ENCODE measurements at regions not wholly inside any gene's neighbourhood (a gene's known extent, or its start where the extent isn't known, plus 50 kb on each side); places are given as distances from the start of the nearest gene placed in this dataset.
"Not testable (repeated sequence)": the region's sequence is repeated elsewhere in the genome, so short reads cannot be mapped to it uniquely, and the experiment has no call there.

DNA sequence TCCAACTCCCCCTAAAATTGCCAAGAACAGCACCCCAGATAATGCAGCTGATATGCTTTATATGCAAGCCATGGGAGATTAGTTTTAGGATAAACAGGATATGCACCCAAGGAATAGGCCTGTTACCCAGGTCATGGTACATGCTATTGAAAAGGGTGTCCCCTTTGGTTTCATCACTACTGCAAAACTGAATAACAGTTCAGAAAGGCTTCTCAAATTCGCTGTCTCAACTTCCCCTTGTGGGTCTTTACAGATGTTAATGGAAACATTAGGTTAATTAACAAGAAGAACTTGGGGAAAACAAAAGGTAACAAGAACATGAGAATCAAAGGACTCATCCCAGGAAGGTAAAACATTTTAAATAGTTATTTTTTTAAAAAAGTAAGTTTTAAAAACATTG is 318.7 kb downstream of the PRR32 start:
- no peaks in the 10 kb centered on the region for H3K27me3 ChIP-seq (ENCODE audit: insufficient read depth in 3 of 3, low read length in 2 of 3)
- TF ChIP-seq, protein P1, sequence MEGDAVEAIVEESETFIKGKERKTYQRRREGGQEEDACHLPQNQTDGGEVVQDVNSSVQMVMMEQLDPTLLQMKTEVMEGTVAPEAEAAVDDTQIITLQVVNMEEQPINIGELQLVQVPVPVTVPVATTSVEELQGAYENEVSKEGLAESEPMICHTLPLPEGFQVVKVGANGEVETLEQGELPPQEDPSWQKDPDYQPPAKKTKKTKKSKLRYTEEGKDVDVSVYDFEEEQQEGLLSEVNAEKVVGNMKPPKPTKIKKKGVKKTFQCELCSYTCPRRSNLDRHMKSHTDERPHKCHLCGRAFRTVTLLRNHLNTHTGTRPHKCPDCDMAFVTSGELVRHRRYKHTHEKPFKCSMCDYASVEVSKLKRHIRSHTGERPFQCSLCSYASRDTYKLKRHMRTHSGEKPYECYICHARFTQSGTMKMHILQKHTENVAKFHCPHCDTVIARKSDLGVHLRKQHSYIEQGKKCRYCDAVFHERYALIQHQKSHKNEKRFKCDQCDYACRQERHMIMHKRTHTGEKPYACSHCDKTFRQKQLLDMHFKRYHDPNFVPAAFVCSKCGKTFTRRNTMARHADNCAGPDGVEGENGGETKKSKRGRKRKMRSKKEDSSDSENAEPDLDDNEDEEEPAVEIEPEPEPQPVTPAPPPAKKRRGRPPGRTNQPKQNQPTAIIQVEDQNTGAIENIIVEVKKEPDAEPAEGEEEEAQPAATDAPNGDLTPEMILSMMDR (IDR thresholded peaks at IDR 0.05) = no peak
- no peak for ATAC-seq
- no peaks in the 10 kb centered on the region for H3K36me3 ChIP-seq (ENCODE audit: insufficient read depth in 1 of 2, low read depth in 1 of 2)
- WGBS, 3 donors = 6 to 25% (median 24%) methylated on average over 1 of the region's 1 CpG
- no peak overlapping the region for H3K27ac ChIP-seq
- no peaks in the 10 kb centered on the region for H3K9me3 ChIP-seq
- no peak for DNase-seq
- H3K4me1 ChIP-seq = no peaks in the 10 kb centered on the region
- H3K4me3 ChIP-seq = no peak overlapping the region
- intact Hi-C loops (cut with DNase I) = no loop called here

DNA sequence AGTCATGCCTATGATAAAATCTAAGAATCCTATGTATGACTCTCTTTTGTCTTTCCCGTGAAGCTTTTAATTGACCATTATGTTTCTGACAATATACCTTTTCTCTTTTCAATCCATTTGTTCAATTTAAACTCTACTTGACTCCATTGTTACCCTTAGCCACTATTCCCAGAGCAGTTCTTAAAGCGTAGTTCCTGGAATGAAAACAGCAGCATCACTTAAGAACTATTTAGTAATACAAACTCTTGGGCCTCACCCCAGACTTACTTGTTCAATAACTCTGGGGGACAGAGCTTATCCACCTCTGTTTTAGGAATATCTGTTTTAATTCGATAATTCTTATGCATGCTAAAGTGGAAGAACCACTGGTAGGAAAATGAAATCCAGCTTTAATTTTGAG is 358.4 kb downstream of the PRR32 start:
- WGBS, 3 donors = 71 to 77% (median 71%) methylated on average over 3 of the region's 3 CpGs
- intact Hi-C loops (cut with DNase I) = no loop called here
- H3K4me1 ChIP-seq = no peaks in the 10 kb centered on the region
- no peak overlapping the region for H3K27ac ChIP-seq
- no peaks in the 10 kb centered on the region for H3K9me3 ChIP-seq
- no peaks in the 10 kb centered on the region for H3K27me3 ChIP-seq (ENCODE audit: insufficient read depth in 3 of 3, low read length in 2 of 3)
- H3K36me3 ChIP-seq (ENCODE audit: insufficient read depth in 1 of 2, low read depth in 1 of 2) = no peaks in the 10 kb centered on the region
- no peak for ATAC-seq
- no peak for DNase-seq
- no peak overlapping the region for H3K4me3 ChIP-seq
- TF ChIP-seq, protein P1 (IDR thresholded peaks at IDR 0.05) = no peak

DNA sequence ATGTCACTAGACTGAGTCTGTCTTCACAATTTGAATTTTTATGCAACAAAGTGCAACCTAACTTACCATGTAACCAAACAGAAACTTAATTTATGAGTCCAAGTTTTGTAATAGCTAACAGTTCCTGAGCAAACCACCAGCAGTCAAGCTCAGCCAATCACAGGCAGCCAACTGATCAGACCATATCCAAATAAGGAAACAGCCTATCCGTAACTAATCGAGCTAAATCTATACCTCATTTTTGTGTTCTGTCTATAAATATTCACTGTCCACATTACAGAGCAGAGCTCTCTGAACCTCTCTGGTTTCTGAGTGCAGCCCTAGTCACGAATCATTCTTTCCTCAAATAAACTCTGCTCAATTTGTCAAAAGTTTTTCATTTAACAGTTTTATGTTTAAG is 367.6 kb downstream of the PRR32 start:
- Histone ChIP-seq H3K4me3 (no peak overlapping the region), H3K27ac (no peak overlapping the region), H3K36me3 (ENCODE audit: insufficient read depth in 1 of 2, low read depth in 1 of 2) (no peaks in the 10 kb centered on the region), H3K9me3 (peaks cover 3% of the 10 kb centered on the region), H3K27me3 (ENCODE audit: insufficient read depth in 3 of 3, low read length in 2 of 3) (no peaks in the 10 kb centered on the region), H3K4me1 (no peaks in the 10 kb centered on the region)
- no peak for ATAC-seq
- TF ChIP-seq, protein P1 (IDR thresholded peaks at IDR 0.05) = no peak
- intact Hi-C loops (cut with DNase I) = no loop called here
- no peak for DNase-seq
- WGBS, 3 donors = 73 to 85% (median 85%) methylated on average over 3 of the region's 3 CpGs

DNA sequence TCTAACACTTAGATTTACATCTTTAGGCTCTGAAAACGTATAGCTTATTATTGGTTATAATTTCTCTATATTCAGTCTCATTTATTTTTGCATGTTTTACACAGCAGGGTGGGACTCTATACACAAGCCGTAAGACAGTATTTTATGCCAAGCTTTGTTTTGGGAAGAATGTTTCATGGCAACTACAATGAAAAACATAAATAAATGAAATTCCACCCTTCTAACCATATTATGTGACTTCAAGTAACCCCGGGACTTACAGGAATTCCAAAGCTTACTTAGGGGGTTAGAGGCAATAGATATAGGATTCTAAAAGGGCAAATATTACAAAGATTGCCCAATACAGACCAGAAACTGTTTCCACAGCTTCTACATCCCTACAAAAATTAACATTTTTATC is 370.9 kb downstream of the PRR32 start:
- H3K27ac ChIP-seq = no peak overlapping the region
- TF ChIP-seq, protein P1 (IDR thresholded peaks at IDR 0.05) = no peak
- H3K4me1 ChIP-seq = no peaks in the 10 kb centered on the region
- H3K9me3 ChIP-seq = peaks cover 3% of the 10 kb centered on the region
- DNase-seq (no peak), ATAC-seq (no peak)
- intact Hi-C loops (cut with DNase I) = no loop called here
- WGBS, 3 donors = 47 to 51% (median 49%) methylated on average over 3 of the region's 3 CpGs
- H3K4me3 ChIP-seq = no peak overlapping the region
- H3K36me3 ChIP-seq (ENCODE audit: insufficient read depth in 1 of 2, low read depth in 1 of 2) = no peaks in the 10 kb centered on the region
- no peaks in the 10 kb centered on the region for H3K27me3 ChIP-seq (ENCODE audit: insufficient read depth in 3 of 3, low read length in 2 of 3)

DNA sequence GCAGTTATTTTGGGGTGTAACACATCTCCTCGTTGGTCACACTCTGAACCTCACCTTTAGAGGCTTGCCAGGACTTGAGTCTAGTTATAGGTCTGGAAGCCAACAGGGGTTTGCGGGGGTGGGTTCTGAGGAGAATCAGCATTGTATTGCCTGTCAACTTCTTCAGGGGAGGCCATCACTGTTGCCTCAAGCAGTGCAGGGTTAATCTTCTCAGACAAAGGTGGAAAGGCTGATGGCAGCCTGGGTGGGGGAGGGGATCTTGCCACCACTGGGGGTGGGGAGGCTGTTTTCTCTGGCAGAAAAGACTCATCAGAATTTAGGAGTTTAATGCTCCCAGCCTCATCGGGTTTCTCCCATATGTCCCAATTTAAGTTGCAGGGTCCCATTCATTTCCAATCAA is 387.8 kb downstream of the PRR32 start:
- TF ChIP-seq, protein P1 (IDR thresholded peaks at IDR 0.05) = no peak
- Histone ChIP-seq H3K27me3 (ENCODE audit: insufficient read depth in 3 of 3, low read length in 2 of 3) (no peaks in the 10 kb centered on the region), H3K36me3 (ENCODE audit: insufficient read depth in 1 of 2, low read depth in 1 of 2) (no peaks in the 10 kb centered on the region), H3K4me1 (no peaks in the 10 kb centered on the region), H3K4me3 (no peak overlapping the region), H3K27ac (no peak overlapping the region), H3K9me3 (no peaks in the 10 kb centered on the region)
- DNase-seq = no peak
- 60 to 82% (median 78%) methylated on average over 3 of the region's 3 CpGs for WGBS, 3 donors
- no peak for ATAC-seq
- intact Hi-C loops (cut with DNase I) = no loop called here

DNA sequence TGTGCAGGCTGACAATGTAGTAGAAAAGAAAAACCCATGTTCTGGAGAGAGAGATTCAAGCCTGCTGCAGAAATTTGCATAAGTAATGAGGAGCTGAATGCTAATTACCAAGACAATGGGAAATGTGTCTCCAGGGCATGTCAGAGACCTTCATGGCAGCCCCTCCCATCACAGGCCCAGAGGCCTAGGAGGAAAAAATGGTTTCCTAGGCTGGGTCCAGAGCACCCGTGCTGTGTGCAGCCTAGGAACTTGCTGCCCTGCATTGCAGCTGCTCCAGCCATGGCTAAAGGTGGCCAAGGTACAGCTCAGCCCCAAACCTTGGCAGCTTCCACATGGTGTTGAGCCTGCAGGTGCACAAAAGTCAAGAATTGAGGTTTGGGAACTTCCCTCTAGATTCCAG is 402.3 kb downstream of the PRR32 start:
- H3K4me3 ChIP-seq; H3K27me3 ChIP-seq (ENCODE audit: insufficient read depth in 3 of 3, low read length in 2 of 3); ATAC-seq; H3K27ac ChIP-seq; H3K4me1 ChIP-seq; H3K36me3 ChIP-seq (ENCODE audit: insufficient read depth in 1 of 2, low read depth in 1 of 2); DNase-seq; H3K9me3 ChIP-seq; intact Hi-C loops (cut with DNase I): not testable (repeated sequence)
- 82 to 92% (median 83%) methylated on average over 1 of the region's 1 CpG for WGBS, 3 donors

Measured in psoas muscle (tissue), 7 donors.